A673 (cell line): ENCODE measurements at regions not wholly inside any gene's neighbourhood (a gene's known extent, or its start where the extent isn't known, plus 50 kb on each side); places are given as distances from the start of the nearest gene placed in this dataset.
"Not testable (repeated sequence)": the region's sequence is repeated elsewhere in the genome, so short reads cannot be mapped to it uniquely, and the experiment has no call there.

Experiments
- BruUV-seq: library from RNA; stranded (reverse); fragments of 400-500 nt; replicated peaks from 2 replicates; lab custom pipeline; 2021; lab: Mats Ljungman, UMichigan
- CTCF ChIA-PET: fragments of 300-600 bp; sonication (Branson Sonifier 250); formaldehyde crosslinking; loops from one replicate; lab custom pipeline; 2022; ENCODE audit warnings: antibody characterized with exemption; lab: Charles Lee
- POLR2A ChIA-PET: fragments of 300-600 bp; sonication (Branson Sonifier 250); formaldehyde crosslinking; loops from one replicate; lab custom pipeline; 2022; ENCODE audit warnings: antibody characterized with exemption; ENCODE audit not compliant: low non-redundant PET; lab: Charles Lee
- DNase-seq: peaks from one replicate; pipeline ENCODE4 v3.0.0-alpha.2; 2015; ENCODE audit warnings: low spot score
- H3K27ac ChIP-seq: fragments of 200-600 bp; sonication (generic); 2 replicates; pipeline ENCODE4 v1.5.1; 2016; ENCODE audit warnings: mixed run types, low read depth, mild to moderate bottlenecking, mixed read lengths, antibody characterized with exemption, low read length; ENCODE audit not compliant: poor library complexity, severe bottlenecking
- H3K27me3 ChIP-seq: fragments of 200-600 bp; sonication (generic); replicated peaks from 2 replicates; pipeline ENCODE4 v1.6.1; 2017; ENCODE audit warnings: mixed run types, low read depth, mild to moderate bottlenecking, mixed read lengths, antibody characterized with exemption, low read length; ENCODE audit not compliant: insufficient read depth, poor library complexity
- H3K36me3 ChIP-seq: fragments of 200-600 bp; sonication (generic); 2 replicates; pipeline ENCODE4 v1.6.1; 2016; ENCODE audit warnings: mixed run types, mild to moderate bottlenecking, mixed read lengths, antibody characterized with exemption, low read length; ENCODE audit not compliant: insufficient read depth, poor library complexity, severe bottlenecking
- H3K4me1 ChIP-seq: fragments of 200-600 bp; sonication (generic); 2 replicates; pipeline ENCODE4 v1.6.1; 2017; ENCODE audit warnings: mixed run types, mild to moderate bottlenecking, mixed read lengths, antibody characterized with exemption, low read length; ENCODE audit not compliant: insufficient read depth, poor library complexity, severe bottlenecking
- H3K4me3 ChIP-seq: fragments of 200-600 bp; sonication (generic); 2 replicates; pipeline ENCODE4 v1.5.1; 2016; ENCODE audit warnings: low read depth, mixed run types, mild to moderate bottlenecking, mixed read lengths, low read length; ENCODE audit not compliant: poor library complexity, severe bottlenecking
- H3K9me3 ChIP-seq: fragments of 200-600 bp; sonication (generic); 2 replicates; pipeline ENCODE4 v1.6.1; 2016; ENCODE audit warnings: mixed run types, low read depth, mild to moderate bottlenecking, mixed read lengths, antibody characterized with exemption, low read length; ENCODE audit not compliant: poor library complexity, severe bottlenecking
- EZH2 ChIP-seq: fragments of 200-600 bp; sonication (generic); IDR thresholded peaks from 2 replicates; pipeline ENCODE4 v1.6.1; 2017; ENCODE audit warnings: borderline replicate concordance, low read depth, mild to moderate bottlenecking, mixed read lengths, antibody characterized with exemption, low read length; ENCODE audit not compliant: poor library complexity, severe bottlenecking
- intact Hi-C: fragments of 100-400 bp; cut with micrococcal nuclease; formaldehyde crosslinking; loops from one replicate; pipeline ENCODE4 v1.10.0; 2022; ENCODE audit not compliant: unreplicated experiment
- TF ChIP-seq, protein P1 (sequence below): fragments of 300-800, 200-600 bp; sonication (generic); conservative IDR thresholded peaks from 2 replicates; pipeline ENCODE4 v1.5.1; 2017; ENCODE audit warnings: low read depth, mild to moderate bottlenecking, antibody characterized with exemption, low read length, moderate library complexity, mixed read lengths

- no TSS peak for BruUV-seq
- intact Hi-C loops = no loop called here
- DNase-seq = no peak
Measured at GRCh38 chr9:74147906-74148305, 349.2 kb upstream of the RORB start.

GRCh38 chr9:74172874-74173273 lies 324.3 kb upstream of the RORB start:
- no peak for TF ChIP-seq EZH2
- TF ChIP-seq, protein P1, sequence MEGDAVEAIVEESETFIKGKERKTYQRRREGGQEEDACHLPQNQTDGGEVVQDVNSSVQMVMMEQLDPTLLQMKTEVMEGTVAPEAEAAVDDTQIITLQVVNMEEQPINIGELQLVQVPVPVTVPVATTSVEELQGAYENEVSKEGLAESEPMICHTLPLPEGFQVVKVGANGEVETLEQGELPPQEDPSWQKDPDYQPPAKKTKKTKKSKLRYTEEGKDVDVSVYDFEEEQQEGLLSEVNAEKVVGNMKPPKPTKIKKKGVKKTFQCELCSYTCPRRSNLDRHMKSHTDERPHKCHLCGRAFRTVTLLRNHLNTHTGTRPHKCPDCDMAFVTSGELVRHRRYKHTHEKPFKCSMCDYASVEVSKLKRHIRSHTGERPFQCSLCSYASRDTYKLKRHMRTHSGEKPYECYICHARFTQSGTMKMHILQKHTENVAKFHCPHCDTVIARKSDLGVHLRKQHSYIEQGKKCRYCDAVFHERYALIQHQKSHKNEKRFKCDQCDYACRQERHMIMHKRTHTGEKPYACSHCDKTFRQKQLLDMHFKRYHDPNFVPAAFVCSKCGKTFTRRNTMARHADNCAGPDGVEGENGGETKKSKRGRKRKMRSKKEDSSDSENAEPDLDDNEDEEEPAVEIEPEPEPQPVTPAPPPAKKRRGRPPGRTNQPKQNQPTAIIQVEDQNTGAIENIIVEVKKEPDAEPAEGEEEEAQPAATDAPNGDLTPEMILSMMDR = no peak
- no TSS peak for BruUV-seq
- no peak overlapping the region for H3K27ac ChIP-seq

More at GRCh38 chr9:74147906-74148305, 349.2 kb upstream of the RORB start:
- H3K27ac ChIP-seq = no peak overlapping the region
- POLR2A ChIA-PET = no interaction called here
- no peaks in the 10 kb centered on the region for H3K4me1 ChIP-seq
- H3K9me3 ChIP-seq = peaks cover 4% of the 10 kb centered on the region
- CTCF ChIA-PET = no interaction called here
- H3K4me3 ChIP-seq = no peak overlapping the region
- no peaks in the 10 kb centered on the region for H3K36me3 ChIP-seq
- TF ChIP-seq, protein P1 = no peak
- no peak for TF ChIP-seq EZH2
- H3K27me3 ChIP-seq = no peaks in the 10 kb centered on the region

GRCh38 chr9:74173284-74173683 lies 323.9 kb upstream of the RORB start:
- ChIA-PET POLR2A (no interaction called here), CTCF (no interaction called here)
- H3K36me3 ChIP-seq = no peaks in the 10 kb centered on the region
- intact Hi-C loops = no loop called here
- H3K4me3 ChIP-seq = no peak overlapping the region
- no peak overlapping the region for H3K27ac ChIP-seq
- DNase-seq = no peak
- no peaks in the 10 kb centered on the region for H3K9me3 ChIP-seq
- BruUV-seq = no TSS peak
- TF ChIP-seq, protein P1 = no peak
- TF ChIP-seq EZH2 = no peak
- H3K4me1 ChIP-seq = no peaks in the 10 kb centered on the region
- H3K27me3 ChIP-seq = no peaks in the 10 kb centered on the region

More at GRCh38 chr9:74172874-74173273, 324.3 kb upstream of the RORB start:
- no peaks in the 10 kb centered on the region for H3K27me3 ChIP-seq
- intact Hi-C loops = no loop called here
- H3K36me3 ChIP-seq = no peaks in the 10 kb centered on the region
- POLR2A ChIA-PET = no interaction called here
- no peaks in the 10 kb centered on the region for H3K4me1 ChIP-seq
- H3K9me3 ChIP-seq = no peaks in the 10 kb centered on the region
- CTCF ChIA-PET = interaction anchor here (0.6 kb wide), 1 partner anchor 110 kb away, joined by 3 read pairs; no protein-coding TSS in a partner anchor
- no peak for DNase-seq
- no peak overlapping the region for H3K4me3 ChIP-seq

GRCh38 chr9:74197771-74198170 lies 299.4 kb upstream of the RORB start:
- H3K4me3 ChIP-seq, H3K36me3 ChIP-seq, H3K9me3 ChIP-seq, BruUV-seq, DNase-seq, CTCF ChIA-PET, POLR2A ChIA-PET, H3K27ac ChIP-seq, H3K27me3 ChIP-seq, H3K4me1 ChIP-seq, intact Hi-C loops: not testable (repeated sequence)
